Epithelial cell of proximal tubule (primary cell): ENCODE measurements at regions not wholly inside any gene's neighbourhood (a gene's known extent, or its start where the extent isn't known, plus 50 kb on each side); places are given as distances from the start of the nearest gene placed in this dataset.
"Not testable (repeated sequence)": the region's sequence is repeated elsewhere in the genome, so short reads cannot be mapped to it uniquely, and the experiment has no call there.

Experiments
- DNase-seq: peaks from one replicate; pipeline ENCODE4 v3.0.0-alpha.2; 2011; ENCODE audit warnings: low read depth
- H3K4me3 ChIP-seq: 2 replicates; pipeline ENCODE4 v1.5.1; 2011; ENCODE audit warnings: low read depth, mild to moderate bottlenecking, low read length
- TF ChIP-seq, protein P1 (sequence below): conservative IDR thresholded peaks from 2 replicates; pipeline ENCODE4 v1.5.1; 2012; ENCODE audit warnings: low read depth, mild to moderate bottlenecking, low read length

DNA sequence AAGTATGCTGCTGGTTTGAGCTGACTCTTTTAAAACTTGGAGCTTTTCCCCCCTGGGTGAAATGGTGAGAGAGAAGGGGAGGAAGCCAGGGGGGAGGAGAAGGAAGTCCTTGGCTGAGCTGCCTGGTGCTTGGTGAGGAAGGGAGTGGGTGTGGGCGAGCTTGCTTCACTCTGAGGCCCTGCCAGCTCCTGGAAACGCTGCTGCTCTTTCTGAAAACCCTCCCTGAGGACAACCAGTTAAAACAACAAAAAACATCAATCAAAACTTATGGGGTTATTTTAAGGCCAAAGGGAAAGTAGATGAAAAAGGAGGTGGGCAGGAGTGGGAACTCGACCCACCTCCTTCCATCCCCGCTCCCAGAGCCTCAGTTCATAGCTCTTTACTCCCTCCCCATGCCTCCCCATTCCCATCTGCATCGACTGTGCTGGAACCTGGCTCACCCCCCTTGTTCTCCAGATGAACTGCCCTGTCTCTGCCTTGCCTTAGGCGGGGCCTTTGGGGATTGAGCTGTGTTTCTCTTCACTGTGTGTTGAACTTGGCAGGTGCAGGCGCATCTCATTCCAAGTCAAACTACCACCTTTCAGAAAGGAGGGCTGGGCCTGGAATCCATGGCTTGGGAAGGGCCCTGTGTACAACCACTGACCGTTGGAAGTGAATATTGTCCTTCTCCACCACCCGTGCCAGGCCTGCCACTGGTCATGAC lies 166.1 kb downstream of the ZNF621 start:
- DNase-seq, result no peak
- TF ChIP-seq, protein P1, sequence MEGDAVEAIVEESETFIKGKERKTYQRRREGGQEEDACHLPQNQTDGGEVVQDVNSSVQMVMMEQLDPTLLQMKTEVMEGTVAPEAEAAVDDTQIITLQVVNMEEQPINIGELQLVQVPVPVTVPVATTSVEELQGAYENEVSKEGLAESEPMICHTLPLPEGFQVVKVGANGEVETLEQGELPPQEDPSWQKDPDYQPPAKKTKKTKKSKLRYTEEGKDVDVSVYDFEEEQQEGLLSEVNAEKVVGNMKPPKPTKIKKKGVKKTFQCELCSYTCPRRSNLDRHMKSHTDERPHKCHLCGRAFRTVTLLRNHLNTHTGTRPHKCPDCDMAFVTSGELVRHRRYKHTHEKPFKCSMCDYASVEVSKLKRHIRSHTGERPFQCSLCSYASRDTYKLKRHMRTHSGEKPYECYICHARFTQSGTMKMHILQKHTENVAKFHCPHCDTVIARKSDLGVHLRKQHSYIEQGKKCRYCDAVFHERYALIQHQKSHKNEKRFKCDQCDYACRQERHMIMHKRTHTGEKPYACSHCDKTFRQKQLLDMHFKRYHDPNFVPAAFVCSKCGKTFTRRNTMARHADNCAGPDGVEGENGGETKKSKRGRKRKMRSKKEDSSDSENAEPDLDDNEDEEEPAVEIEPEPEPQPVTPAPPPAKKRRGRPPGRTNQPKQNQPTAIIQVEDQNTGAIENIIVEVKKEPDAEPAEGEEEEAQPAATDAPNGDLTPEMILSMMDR, result no peak
- no peak overlapping the region for H3K4me3 ChIP-seq

DNA sequence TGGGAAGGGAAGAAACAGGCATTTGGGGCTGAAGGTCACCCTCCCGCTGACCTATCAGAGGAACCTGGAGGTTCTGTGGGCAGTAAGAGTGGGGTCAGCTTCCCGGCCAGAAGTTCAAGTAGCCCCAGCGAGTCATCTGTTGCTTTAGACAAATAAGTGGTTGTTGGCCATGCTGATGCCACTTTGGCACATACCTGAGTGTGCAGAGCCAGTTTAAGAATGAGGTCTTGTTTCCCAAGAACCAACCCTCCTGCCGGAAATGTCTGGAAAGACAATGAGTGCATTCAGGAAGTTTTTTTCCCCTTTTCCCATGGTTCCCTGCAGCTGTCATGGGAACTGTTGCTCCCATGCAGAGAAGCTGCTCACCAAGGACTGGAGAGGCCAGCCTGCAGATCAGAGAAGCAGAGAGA lies 166.7 kb downstream of the ZNF621 start:
- TF ChIP-seq, protein P1, result no peak
- no peak for DNase-seq
- H3K4me3 ChIP-seq, result no peak overlapping the region

DNA sequence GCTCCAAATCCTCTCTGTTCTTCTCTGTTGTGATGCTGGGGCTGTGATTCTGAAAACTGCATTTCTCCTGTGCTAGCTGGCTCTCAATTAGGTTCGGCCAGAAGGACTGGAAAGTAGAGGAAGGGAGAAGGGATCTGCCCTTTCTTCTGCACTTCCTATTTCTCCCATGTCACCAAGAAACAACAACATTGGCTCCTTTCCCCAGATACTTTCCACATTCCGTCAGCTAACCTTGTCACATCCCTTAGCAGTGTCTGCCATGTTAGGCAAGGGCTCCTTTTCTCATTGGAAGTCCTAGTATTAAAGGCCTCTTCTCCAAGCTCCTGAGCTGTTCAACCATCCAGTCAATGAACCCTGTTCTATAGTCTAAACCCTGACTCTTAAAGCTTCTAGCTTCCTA lies 171.1 kb downstream of the ZNF621 start:
- H3K4me3 ChIP-seq, result no peak overlapping the region
- TF ChIP-seq, protein P1, result no peak
- no peak for DNase-seq

DNA sequence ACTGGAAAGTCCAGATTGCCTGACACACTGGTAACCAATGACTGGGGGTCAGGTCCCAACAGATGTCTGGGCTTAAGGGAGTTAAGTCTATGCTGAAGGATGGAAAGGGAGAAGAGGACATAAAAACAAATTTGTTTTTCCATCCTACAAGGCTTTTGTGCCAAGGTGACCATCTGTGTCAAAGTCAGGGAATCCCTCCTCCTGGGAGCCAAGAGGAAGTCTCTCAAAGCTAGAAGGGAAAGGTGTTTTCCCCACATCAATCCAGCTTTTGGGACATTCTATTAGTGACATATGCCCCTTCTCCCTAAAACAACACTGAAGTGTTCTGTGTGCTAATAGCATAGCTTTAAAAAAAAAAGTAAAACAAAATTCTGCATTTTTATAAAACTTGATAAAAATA lies 173.9 kb downstream of the ZNF621 start:
- DNase-seq, H3K4me3 ChIP-seq: not testable (repeated sequence)

DNA sequence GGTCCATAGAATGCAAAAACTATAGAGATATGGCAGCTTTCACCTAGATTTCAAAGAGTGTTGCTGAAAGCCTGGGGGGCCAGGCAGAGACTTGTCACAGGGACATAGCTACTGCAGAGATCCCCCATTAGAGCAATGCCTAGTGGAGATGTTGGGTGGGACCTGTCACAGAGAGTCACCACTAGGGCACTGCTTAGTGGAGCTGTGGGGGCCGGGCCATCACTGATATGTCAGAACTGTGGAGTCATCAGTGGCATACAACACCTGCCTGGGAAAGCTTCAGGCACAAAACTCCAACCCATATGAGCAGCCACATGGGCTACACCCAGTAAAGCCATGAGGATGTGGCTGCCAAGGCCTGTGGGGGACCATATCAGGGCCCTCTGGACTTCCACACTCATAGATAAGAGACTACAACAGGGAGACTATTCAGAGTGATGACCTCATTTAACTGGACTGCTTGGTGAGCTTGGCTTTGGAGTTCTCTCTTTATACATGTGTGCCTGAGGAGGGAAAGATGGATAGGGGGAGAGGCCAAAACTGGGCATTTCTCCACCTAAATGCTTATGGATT lies 176.3 kb downstream of the ZNF621 start:
- DNase-seq, result no peak
- no peak overlapping the region for H3K4me3 ChIP-seq
- TF ChIP-seq, protein P1, result no peak

DNA sequence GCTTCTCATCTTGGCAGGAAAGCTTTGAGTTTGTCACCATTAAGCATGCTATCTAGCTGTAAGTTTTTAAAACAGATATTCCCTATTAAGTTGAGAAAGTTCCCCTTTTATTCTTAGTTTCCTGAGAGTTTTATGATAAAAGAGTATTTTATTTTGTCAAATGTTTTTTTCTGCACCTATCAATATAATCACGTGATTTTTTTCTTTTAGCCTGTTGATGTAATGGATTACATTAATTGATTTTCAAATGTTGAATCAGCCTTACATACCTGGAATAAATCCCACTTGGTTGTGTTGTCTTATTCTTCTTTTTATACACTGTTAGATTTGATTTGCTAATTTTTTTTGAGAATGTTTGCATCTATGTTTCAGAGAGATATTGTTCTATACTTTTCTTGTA lies 179.5 kb downstream of the ZNF621 start:
- no peak overlapping the region for H3K4me3 ChIP-seq
- DNase-seq, result no peak
- TF ChIP-seq, protein P1, result no peak

DNA sequence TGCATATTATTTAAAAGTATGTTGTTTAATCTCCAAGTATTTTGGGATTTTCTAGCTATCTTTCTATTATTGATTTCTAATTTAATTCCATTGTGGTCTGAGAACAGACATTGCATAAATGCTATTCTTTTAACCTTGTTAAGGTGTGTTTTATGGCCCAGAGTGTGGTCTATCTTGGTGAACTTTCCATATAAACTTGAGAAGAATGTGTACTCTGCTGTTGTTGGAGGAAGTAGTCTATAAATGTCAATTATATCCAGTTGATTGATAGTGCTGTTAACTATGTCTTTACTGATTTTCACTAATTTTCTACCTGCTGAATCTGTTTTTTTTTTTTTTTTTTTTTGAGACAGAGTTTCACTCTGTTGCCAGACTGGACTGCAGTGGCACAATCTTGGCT lies 180.9 kb downstream of the ZNF621 start:
- TF ChIP-seq, protein P1, result no peak

More for the DNA sequence above, 180.9 kb downstream of the ZNF621 start:
- no peak for DNase-seq
- no peak overlapping the region for H3K4me3 ChIP-seq
